Neural crest cell (in vitro differentiated cells): ENCODE measurements at regions not wholly inside any gene's neighbourhood (a gene's known extent, or its start where the extent isn't known, plus 50 kb on each side); places are given as distances from the start of the nearest gene placed in this dataset.
A peak's percentile ranks its signal among the peaks of the same experiment; 100 is the strongest.
"Not testable (repeated sequence)": the region's sequence is repeated elsewhere in the genome, so short reads cannot be mapped to it uniquely, and the experiment has no call there.

Experiments used
- DNase-seq: peaks from one replicate; pipeline ENCODE4 v3.0.0; 2021; ENCODE audit warnings: low read depth, mixed read lengths, low spot score
- H3K27ac Mint-ChIP-seq: one replicate; pipeline ENCODE4 v1.8.0; 2021; ENCODE audit warnings: mild to moderate bottlenecking, mixed read lengths; ENCODE audit not compliant: unreplicated experiment
- H3K27me3 Mint-ChIP-seq: 2 replicates; pipeline ENCODE4 v1.8.0; 2021; ENCODE audit warnings: low read depth, mild to moderate bottlenecking, mixed read lengths
- H3K36me3 Mint-ChIP-seq: 2 replicates; pipeline ENCODE4 v1.8.0; 2021; ENCODE audit warnings: low read depth, mild to moderate bottlenecking, mixed read lengths
- H3K4me1 Mint-ChIP-seq: 2 replicates; pipeline ENCODE4 v1.8.0; 2021; ENCODE audit warnings: mixed read lengths
- H3K4me3 Mint-ChIP-seq: one replicate; pipeline ENCODE4 v1.8.0; 2021; ENCODE audit warnings: mild to moderate bottlenecking, mixed read lengths
- H3K9me3 Mint-ChIP-seq: 2 replicates; pipeline ENCODE4 v1.8.0; 2021; ENCODE audit warnings: mixed read lengths
- TF ChIP-seq, protein P1 (sequence below): fragments of 200-600 bp; sonication (generic); conservative IDR thresholded peaks from 2 replicates; pipeline ENCODE4 v1.5.0; 2021; ENCODE audit warnings: antibody characterized with exemption, mild to moderate bottlenecking

DNA sequence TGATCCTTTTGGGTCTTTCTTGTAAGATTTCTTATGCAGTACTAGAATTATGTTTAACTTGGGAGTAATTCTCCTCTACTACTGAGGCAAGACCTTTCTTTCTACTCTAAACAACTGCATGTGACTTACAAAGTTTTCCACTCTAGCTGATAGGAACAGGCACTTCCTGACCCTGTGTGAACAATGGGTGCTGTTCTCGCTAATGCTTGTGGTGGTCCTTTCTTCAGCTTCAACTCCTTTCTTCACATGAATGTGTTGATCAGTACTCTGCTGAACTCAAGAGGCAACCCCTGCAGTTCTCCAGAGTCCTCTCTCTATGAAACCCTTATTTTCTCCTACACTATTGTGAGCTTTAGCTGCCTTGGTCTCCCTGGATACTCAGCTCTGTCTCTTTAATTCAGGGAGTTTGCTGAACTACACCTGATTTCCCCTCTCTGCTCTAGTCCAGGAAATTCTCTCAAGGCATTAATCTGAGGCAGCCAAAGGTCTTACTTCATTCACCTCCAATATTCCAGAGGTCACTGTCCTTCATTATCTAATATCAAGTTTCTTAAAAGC lies 484.6 kb upstream of the PIK3R1 start:
- peaks cover 10% of the 10 kb centered on the region for H3K36me3 Mint-ChIP-seq
- no peak for DNase-seq
- TF ChIP-seq, protein P1, sequence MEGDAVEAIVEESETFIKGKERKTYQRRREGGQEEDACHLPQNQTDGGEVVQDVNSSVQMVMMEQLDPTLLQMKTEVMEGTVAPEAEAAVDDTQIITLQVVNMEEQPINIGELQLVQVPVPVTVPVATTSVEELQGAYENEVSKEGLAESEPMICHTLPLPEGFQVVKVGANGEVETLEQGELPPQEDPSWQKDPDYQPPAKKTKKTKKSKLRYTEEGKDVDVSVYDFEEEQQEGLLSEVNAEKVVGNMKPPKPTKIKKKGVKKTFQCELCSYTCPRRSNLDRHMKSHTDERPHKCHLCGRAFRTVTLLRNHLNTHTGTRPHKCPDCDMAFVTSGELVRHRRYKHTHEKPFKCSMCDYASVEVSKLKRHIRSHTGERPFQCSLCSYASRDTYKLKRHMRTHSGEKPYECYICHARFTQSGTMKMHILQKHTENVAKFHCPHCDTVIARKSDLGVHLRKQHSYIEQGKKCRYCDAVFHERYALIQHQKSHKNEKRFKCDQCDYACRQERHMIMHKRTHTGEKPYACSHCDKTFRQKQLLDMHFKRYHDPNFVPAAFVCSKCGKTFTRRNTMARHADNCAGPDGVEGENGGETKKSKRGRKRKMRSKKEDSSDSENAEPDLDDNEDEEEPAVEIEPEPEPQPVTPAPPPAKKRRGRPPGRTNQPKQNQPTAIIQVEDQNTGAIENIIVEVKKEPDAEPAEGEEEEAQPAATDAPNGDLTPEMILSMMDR = no peak
- H3K9me3 Mint-ChIP-seq = peaks cover 15% of the 10 kb centered on the region
- H3K4me1 Mint-ChIP-seq = peaks cover 34% of the 10 kb centered on the region
- H3K4me3 Mint-ChIP-seq = no peak overlapping the region
- H3K27me3 Mint-ChIP-seq = no peaks in the 10 kb centered on the region
- H3K27ac Mint-ChIP-seq = peak overlapping the region; percentile 88

DNA sequence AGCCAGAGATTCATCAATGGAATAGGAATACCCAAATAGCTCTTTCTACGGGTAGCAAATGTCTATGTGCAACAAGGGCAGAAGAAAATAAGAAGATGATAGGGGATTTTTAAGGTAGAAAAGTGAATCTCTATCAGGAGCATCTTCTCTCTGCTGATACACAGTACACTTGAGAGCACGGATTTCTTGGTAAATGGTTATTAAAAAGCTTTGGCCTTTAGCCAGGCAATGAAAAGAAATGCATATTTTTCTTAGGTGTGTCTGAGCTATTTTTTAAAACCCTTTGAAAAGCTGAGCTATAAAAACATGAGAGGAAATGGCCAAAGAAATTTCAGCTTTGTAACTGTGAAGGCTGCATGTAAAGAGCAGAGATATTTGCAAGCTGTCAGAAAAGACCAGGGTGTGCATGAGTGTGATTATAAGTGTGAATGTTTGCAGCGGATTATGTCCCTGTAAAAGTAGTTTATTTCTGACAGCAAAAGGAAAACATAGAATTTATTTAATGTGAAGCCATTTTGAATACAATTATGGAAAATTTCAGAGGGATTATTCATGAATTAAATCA lies 487.1 kb upstream of the PIK3R1 start:
- H3K27ac Mint-ChIP-seq = no peak overlapping the region
- H3K4me3 Mint-ChIP-seq = no peak overlapping the region
- TF ChIP-seq, protein P1 = no peak
- peaks cover 37% of the 10 kb centered on the region for H3K4me1 Mint-ChIP-seq
- peaks cover 7% of the 10 kb centered on the region for H3K36me3 Mint-ChIP-seq
- no peaks in the 10 kb centered on the region for H3K27me3 Mint-ChIP-seq
- H3K9me3 Mint-ChIP-seq = peaks cover 11% of the 10 kb centered on the region
- no peak for DNase-seq

DNA sequence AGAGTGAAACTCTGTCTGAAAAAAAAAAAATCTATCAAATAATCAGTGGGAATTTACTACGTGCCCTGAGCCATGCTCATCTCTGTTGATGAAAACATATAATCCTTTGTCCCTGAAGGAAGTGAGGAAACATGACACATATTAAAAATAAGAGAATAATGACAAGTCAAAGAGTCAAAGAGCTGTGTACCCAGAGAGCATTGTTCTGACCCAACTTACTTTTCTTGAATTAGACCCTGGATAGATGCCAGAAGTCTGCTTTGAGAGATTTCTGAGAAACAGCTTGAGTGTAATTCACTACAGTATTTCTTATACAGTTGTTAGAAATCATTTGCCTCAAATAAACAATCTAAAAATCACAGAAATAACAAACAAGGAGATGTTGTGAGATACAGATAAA lies 490.0 kb upstream of the PIK3R1 start:
- TF ChIP-seq, protein P1 = no peak
- H3K27me3 Mint-ChIP-seq = no peaks in the 10 kb centered on the region
- peaks cover 5% of the 10 kb centered on the region for H3K9me3 Mint-ChIP-seq
- peaks cover 10% of the 10 kb centered on the region for H3K4me1 Mint-ChIP-seq
- peaks cover 5% of the 10 kb centered on the region for H3K36me3 Mint-ChIP-seq
- H3K27ac Mint-ChIP-seq = no peak overlapping the region
- DNase-seq = no peak
- H3K4me3 Mint-ChIP-seq = no peak overlapping the region

DNA sequence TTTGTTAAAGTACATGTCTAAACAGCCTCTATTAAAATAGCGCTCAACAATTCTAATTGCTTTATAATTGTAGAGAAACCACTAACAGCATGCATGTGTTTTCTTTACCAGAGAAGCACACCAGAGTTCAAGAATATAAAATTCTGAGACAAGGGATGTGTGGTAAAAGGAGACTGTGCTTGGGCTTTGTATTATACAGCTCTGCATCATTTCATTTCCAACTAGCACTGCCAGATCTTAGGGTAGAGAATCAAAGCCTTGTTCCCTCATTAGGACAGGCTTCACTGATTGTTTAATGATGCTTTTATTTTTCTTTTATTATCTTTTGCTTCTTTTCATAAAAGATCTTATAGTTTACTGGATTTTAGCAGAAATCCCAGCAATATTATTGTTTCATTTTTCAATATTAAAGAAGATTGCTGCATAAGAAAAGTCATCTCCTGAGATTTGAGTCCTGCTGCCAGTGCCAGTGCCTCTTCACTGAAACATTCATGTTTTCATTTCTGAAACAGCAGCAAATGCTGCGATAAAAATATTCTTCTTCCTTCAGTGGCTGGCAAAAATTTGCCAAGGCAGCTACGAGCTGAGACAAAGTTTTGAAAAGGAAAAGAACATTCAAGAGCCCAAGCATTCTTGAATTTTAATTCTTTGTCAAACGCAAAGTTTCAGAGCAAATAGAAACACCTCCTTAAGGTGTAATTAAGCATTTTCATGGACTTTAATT lies 491.0 kb upstream of the PIK3R1 start:
- Mint-ChIP-seq H3K4me3 (no peak overlapping the region), H3K4me1 (peaks cover 9% of the 10 kb centered on the region), H3K27me3 (no peaks in the 10 kb centered on the region)

DNA sequence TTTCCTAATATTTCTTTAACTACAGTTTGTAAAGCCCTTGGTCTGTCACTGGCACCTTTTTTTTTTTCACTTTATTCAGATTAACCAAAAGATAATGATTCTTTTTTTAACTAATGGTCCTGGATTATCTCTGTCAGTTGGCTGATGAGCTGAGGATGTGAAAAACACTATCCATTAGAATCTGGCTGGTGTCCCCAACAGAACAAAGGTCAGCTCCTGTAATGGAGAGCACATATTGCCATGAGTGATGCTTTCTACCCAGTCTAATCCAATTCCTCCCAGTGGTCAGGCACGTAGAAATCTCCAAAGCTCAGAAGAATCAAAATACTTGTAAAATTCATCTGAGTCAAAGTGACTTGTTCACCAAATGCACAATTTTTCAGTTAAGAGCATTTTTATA lies 491.7 kb upstream of the PIK3R1 start:
- peaks cover 5% of the 10 kb centered on the region for H3K36me3 Mint-ChIP-seq
- H3K27me3 Mint-ChIP-seq = no peaks in the 10 kb centered on the region
- DNase-seq = no peak
- peaks cover 5% of the 10 kb centered on the region for H3K9me3 Mint-ChIP-seq
- H3K4me1 Mint-ChIP-seq = peaks cover 9% of the 10 kb centered on the region
- TF ChIP-seq, protein P1 = no peak
- no peak overlapping the region for H3K4me3 Mint-ChIP-seq
- H3K27ac Mint-ChIP-seq = no peak overlapping the region

More for the DNA sequence above, 491.0 kb upstream of the PIK3R1 start:
- Mint-ChIP-seq H3K36me3 (peaks cover 5% of the 10 kb centered on the region), H3K9me3 (peaks cover 5% of the 10 kb centered on the region), H3K27ac (no peak overlapping the region)
- DNase-seq = no peak
- TF ChIP-seq, protein P1 = no peak

DNA sequence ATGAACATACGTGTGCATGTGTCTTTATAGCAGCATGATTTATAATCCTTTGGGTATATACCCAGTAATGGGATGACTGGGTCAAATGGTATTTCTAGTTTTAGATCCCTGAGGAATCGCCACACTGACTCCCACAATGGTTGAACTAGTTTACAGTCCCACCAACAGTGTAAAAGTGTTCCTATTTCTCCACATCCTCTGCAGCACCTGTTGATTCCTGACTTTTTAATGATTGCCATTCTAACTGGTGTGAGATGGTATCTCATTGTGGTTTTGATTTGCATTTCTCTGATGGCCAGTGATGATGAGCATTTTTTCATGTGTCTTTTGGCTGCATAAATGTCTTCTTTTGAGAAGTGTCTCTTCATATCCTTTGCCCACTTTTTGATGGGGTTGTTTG lies 493.0 kb upstream of the PIK3R1 start:
- not testable (repeated sequence) for H3K36me3 Mint-ChIP-seq, H3K27ac Mint-ChIP-seq, H3K4me1 Mint-ChIP-seq, DNase-seq, H3K27me3 Mint-ChIP-seq, H3K9me3 Mint-ChIP-seq, H3K4me3 Mint-ChIP-seq
